ENCODE measurements at regions not wholly inside any gene's neighbourhood (a gene's known extent, or its start where the extent isn't known, plus 50 kb on each side); places are given as distances from the start of the nearest gene placed in this dataset.

DNA sequence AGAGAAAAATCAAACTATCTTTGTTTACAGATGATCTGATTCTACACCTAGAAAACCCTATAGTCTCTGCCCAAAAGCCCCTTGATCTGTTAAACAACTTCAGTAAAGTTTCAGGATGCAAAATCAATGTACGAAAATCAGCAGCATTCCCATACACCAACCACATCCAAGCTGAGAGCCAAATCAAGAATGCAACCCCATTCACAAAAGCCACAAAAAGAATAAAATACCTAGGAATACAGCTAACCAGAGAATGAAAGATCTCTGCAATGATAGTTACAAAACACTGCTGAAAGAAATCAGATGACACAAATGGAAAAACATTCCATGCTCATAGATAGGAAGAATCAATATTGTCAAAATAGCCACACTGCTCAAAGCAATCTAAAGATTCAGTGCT is 265.7 kb downstream of the AEBP2 start:
- Histone ChIP-seq H2AFZ (ENCODE audit: low read depth, low read length) (no peak overlapping the region), H4K20me1 (ENCODE audit: insufficient read depth, low read length) (no peaks in the 10 kb centered on the region), H3K27me3 (ENCODE audit: low read depth, low read length) (no peaks in the 10 kb centered on the region), H3K4me2 (ENCODE audit: low read length) (no peak overlapping the region), H3K4me3 (ENCODE audit: low read length) (no peak overlapping the region), H3K9ac (ENCODE audit: low read length) (no peak overlapping the region), H3K36me3 (replicated peaks; ENCODE audit: low read depth, low read length) (no peaks in the 10 kb centered on the region), H3K4me1 (ENCODE audit: low read length) (no peaks in the 10 kb centered on the region), H3K27ac (ENCODE audit: low read length) (no peak overlapping the region), H3K9me3 (ENCODE audit: insufficient read depth, low read length) (no peaks in the 10 kb centered on the region), H3K79me2 (ENCODE audit: low read length) (no peaks in the 10 kb centered on the region)
- TF ChIP-seq, protein P1, sequence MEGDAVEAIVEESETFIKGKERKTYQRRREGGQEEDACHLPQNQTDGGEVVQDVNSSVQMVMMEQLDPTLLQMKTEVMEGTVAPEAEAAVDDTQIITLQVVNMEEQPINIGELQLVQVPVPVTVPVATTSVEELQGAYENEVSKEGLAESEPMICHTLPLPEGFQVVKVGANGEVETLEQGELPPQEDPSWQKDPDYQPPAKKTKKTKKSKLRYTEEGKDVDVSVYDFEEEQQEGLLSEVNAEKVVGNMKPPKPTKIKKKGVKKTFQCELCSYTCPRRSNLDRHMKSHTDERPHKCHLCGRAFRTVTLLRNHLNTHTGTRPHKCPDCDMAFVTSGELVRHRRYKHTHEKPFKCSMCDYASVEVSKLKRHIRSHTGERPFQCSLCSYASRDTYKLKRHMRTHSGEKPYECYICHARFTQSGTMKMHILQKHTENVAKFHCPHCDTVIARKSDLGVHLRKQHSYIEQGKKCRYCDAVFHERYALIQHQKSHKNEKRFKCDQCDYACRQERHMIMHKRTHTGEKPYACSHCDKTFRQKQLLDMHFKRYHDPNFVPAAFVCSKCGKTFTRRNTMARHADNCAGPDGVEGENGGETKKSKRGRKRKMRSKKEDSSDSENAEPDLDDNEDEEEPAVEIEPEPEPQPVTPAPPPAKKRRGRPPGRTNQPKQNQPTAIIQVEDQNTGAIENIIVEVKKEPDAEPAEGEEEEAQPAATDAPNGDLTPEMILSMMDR (IDR thresholded peaks at IDR 0.05; ENCODE audit: low read depth, low read length) = no peak
- TF ChIP-seq EZH2phosphoT487 (IDR thresholded peaks at IDR 0.05; ENCODE audit: low read depth) = no peak

DNA sequence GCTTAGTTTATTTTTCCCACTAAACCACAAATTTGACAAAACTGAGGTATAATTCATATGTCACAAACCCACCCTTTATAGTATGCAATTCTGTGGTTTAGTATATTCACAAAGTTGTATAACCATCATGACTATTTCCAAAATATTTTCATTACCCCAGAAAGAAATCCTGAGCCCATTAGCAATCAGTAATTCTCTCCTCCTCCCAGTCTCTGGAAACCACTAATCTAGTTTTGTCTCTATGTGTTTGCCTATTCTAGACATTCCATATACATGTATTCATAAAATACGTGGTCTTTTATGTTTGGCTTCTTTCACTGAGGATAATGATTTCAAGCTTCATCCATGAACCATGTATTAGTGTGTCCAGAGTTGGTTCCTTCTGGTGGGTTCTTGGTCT is 267.6 kb downstream of the AEBP2 start:
- Histone ChIP-seq H4K20me1 (ENCODE audit: insufficient read depth, low read length) (no peaks in the 10 kb centered on the region), H3K4me1 (ENCODE audit: low read length) (no peaks in the 10 kb centered on the region), H3K9me3 (ENCODE audit: insufficient read depth, low read length) (no peaks in the 10 kb centered on the region), H3K36me3 (replicated peaks; ENCODE audit: low read depth, low read length) (no peaks in the 10 kb centered on the region), H3K4me3 (ENCODE audit: low read length) (no peak overlapping the region), H3K27me3 (ENCODE audit: low read depth, low read length) (no peaks in the 10 kb centered on the region), H2AFZ (ENCODE audit: low read depth, low read length) (no peak overlapping the region), H3K9ac (ENCODE audit: low read length) (no peak overlapping the region), H3K4me2 (ENCODE audit: low read length) (no peak overlapping the region), H3K79me2 (ENCODE audit: low read length) (no peaks in the 10 kb centered on the region), H3K27ac (ENCODE audit: low read length) (no peak overlapping the region)
- no peak for TF ChIP-seq EZH2phosphoT487 (IDR thresholded peaks at IDR 0.05; ENCODE audit: low read depth)

DNA sequence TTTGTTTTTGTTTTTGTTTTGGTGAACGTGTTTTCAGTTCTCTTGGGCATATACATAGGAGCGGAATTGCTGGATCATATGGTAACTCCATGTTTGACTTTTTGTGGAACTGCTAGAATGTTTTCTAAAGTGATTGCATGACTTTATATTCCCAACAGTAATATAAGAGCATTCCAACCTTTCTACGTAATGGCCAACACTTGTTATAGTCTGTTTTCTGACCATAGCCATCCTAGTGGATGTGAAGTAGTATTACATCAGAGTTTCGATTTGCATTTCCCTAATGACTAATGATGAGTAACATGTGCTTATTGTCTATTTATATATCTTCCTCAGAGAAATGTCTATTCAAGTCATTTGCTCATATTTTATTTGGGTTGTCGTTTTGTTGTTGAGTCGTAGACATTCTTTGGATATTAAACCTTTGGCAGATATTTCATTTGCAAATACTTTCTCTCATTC is 268.7 kb downstream of the AEBP2 start:
- H3K27me3 ChIP-seq (ENCODE audit: low read depth, low read length) = no peaks in the 10 kb centered on the region
- no peaks in the 10 kb centered on the region for H3K79me2 ChIP-seq (ENCODE audit: low read length)
- H3K4me1 ChIP-seq (ENCODE audit: low read length) = no peaks in the 10 kb centered on the region
- no peak overlapping the region for H3K9ac ChIP-seq (ENCODE audit: low read length)
- no peak overlapping the region for H2AFZ ChIP-seq (ENCODE audit: low read depth, low read length)
- no peak overlapping the region for H3K4me2 ChIP-seq (ENCODE audit: low read length)
- TF ChIP-seq, protein P1 (IDR thresholded peaks at IDR 0.05; ENCODE audit: low read depth, low read length) = no peak
- TF ChIP-seq EZH2phosphoT487 (IDR thresholded peaks at IDR 0.05; ENCODE audit: low read depth) = no peak
- H4K20me1 ChIP-seq (ENCODE audit: insufficient read depth, low read length) = no peaks in the 10 kb centered on the region
- no peak overlapping the region for H3K4me3 ChIP-seq (ENCODE audit: low read length)
- H3K9me3 ChIP-seq (ENCODE audit: insufficient read depth, low read length) = no peaks in the 10 kb centered on the region
- no peaks in the 10 kb centered on the region for H3K36me3 ChIP-seq (replicated peaks; ENCODE audit: low read depth, low read length)
- H3K27ac ChIP-seq (ENCODE audit: low read length) = no peak overlapping the region

DNA sequence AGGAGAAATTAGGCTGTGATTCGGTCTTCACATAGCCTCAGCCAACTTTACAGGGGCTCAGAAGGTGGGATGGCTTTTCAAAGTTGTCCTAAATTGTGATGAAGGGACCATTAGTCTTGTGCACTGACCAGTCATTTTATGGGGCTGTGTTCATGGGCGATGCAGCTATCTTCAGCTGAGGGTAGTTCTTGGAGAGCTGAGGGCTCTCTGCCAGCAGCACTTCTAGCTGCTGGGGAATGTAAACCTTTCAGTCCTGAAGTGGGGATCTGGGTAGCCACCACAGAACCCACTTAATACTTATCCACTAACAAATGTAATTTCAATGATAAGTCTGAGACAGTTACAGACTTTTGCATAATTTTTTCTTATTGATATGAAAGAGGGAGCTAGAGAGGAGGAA is 270.6 kb downstream of the AEBP2 start:
- Histone ChIP-seq H3K4me2 (ENCODE audit: low read length) (no peak overlapping the region), H4K20me1 (ENCODE audit: insufficient read depth, low read length) (no peaks in the 10 kb centered on the region), H3K27ac (ENCODE audit: low read length) (no peak overlapping the region), H3K27me3 (ENCODE audit: low read depth, low read length) (no peaks in the 10 kb centered on the region), H3K4me3 (ENCODE audit: low read length) (no peak overlapping the region), H2AFZ (ENCODE audit: low read depth, low read length) (no peak overlapping the region), H3K9me3 (ENCODE audit: insufficient read depth, low read length) (no peaks in the 10 kb centered on the region), H3K79me2 (ENCODE audit: low read length) (no peaks in the 10 kb centered on the region), H3K36me3 (replicated peaks; ENCODE audit: low read depth, low read length) (no peaks in the 10 kb centered on the region), H3K4me1 (ENCODE audit: low read length) (no peaks in the 10 kb centered on the region), H3K9ac (ENCODE audit: low read length) (no peak overlapping the region)
- TF ChIP-seq EZH2phosphoT487 (IDR thresholded peaks at IDR 0.05; ENCODE audit: low read depth) = no peak
- TF ChIP-seq, protein P1 (IDR thresholded peaks at IDR 0.05; ENCODE audit: low read depth, low read length) = no peak

Data from OCI-LY3 (cell line).